MM.1S (cell line): ENCODE measurements at regions not wholly inside any gene's neighbourhood (a gene's known extent, or its start where the extent isn't known, plus 50 kb on each side); places are given as distances from the start of the nearest gene placed in this dataset.

Source experiments
- EZH2 ChIP-seq: fragments of 300-600 bp; sonication (generic); optimal IDR thresholded peaks from 2 replicates; pipeline ENCODE3; 2017; ENCODE audit warnings: low read depth, mild to moderate bottlenecking, antibody characterized with exemption, low read length, mixed read lengths
- TF ChIP-seq, protein P1 (sequence below): fragments of 300-600 bp; sonication (generic); IDR thresholded peaks from 2 replicates; pipeline ENCODE4 v1.5.1; 2016; ENCODE audit warnings: antibody characterized with exemption, low read length, mixed read lengths

DNA sequence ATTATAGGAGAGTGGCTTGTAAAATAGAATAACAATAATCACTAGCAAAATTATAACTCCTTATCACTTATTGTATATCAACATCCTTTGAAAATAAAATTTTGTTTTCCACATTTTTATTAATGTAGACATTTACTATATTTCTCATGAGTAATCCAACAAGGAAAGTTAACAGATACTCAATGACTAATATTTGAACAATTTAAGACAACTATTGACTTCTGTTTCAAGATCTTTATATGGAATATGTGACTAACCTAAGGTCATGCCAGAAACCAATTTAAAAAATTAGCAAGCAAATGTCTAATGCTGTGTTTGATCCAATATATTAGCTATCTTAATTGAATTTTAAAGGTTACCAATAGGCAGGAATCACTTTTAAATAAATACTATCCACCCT, 638.5 kb upstream of the FLRT2 start:
- TF ChIP-seq, protein P1, sequence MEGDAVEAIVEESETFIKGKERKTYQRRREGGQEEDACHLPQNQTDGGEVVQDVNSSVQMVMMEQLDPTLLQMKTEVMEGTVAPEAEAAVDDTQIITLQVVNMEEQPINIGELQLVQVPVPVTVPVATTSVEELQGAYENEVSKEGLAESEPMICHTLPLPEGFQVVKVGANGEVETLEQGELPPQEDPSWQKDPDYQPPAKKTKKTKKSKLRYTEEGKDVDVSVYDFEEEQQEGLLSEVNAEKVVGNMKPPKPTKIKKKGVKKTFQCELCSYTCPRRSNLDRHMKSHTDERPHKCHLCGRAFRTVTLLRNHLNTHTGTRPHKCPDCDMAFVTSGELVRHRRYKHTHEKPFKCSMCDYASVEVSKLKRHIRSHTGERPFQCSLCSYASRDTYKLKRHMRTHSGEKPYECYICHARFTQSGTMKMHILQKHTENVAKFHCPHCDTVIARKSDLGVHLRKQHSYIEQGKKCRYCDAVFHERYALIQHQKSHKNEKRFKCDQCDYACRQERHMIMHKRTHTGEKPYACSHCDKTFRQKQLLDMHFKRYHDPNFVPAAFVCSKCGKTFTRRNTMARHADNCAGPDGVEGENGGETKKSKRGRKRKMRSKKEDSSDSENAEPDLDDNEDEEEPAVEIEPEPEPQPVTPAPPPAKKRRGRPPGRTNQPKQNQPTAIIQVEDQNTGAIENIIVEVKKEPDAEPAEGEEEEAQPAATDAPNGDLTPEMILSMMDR = no peak
- no peak for TF ChIP-seq EZH2
